ENCODE measurements at regions not wholly inside any gene's neighbourhood (a gene's known extent, or its start where the extent isn't known, plus 50 kb on each side); places are given as distances from the start of the nearest gene placed in this dataset.

DNA sequence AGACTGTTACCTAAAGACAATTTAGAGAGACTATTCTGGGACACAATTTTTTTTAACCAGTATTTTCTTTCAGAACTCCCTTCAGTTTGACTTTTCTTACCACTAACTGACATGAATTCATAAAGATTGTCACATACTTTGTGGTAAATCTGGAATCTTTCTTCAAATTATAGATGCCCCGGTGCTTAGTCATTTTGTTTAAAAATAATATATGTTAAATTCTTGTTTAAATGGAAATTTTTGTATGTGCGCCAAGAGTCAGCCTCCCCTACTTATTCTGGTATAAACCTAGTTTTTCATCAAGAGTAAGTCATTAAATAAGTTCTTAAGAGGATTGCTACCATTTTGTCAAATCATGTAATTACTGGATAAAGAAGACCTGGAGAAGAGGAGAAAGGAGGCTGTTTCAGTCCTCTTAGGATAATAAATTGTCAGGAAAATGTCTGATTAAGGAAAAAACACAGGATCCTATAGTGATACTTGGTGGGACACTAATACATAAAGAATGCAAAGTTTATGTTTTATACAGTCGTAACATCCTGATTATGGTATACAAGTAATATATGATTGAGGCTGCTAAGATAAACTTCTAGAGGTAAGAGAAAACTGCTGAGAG, 424.4 kb downstream of the PMP22 start:
- Histone ChIP-seq H3K27ac (ENCODE audit: low read depth, low read length) (no peak overlapping the region), H3K56ac (ENCODE audit: low read length) (no peak overlapping the region), H3K36me3 (ENCODE audit: control insufficient read depth, insufficient read depth, low read length) (no peaks in the 10 kb centered on the region), H4K5ac (ENCODE audit: low read length) (no peak overlapping the region), H3K79me1 (ENCODE audit: low read length) (no peaks in the 10 kb centered on the region), H3K18ac (ENCODE audit: low read length) (no peak overlapping the region), H2AK5ac (ENCODE audit: low read length) (no peak overlapping the region), H3K4me1 (ENCODE audit: control insufficient read depth, low read depth, low read length) (no peaks in the 10 kb centered on the region), H2BK120ac (ENCODE audit: low read depth, low read length) (no peak overlapping the region), H3K9ac (ENCODE audit: low read length) (no peak overlapping the region), H3K27me3 (ENCODE audit: insufficient read depth, low read length, poor library complexity) (no peaks in the 10 kb centered on the region), H2BK15ac (replicated peaks; ENCODE audit: low read depth) (no peak overlapping the region), H3K79me2 (ENCODE audit: control insufficient read depth, insufficient read depth, low read length) (no peaks in the 10 kb centered on the region), H2BK5ac (ENCODE audit: low read length) (no peak overlapping the region), H4K8ac (ENCODE audit: low read depth, low read length) (no peak overlapping the region), H3K23ac (ENCODE audit: low read length) (no peak overlapping the region), H3K4me3 (ENCODE audit: low read length) (no peak overlapping the region), H3K4me2 (ENCODE audit: low read length) (no peak overlapping the region), H3K4ac (ENCODE audit: low read depth, low read length) (no peak overlapping the region)
- WGBS (ENCODE audit: extremely low coverage, insufficient coverage, low lambda C conversion rate) = no CpG with 5 or more reads among the region's 3 CpGs
- no peak for DNase-seq

GRCh38 chr17:14838567-14838966, 426.6 kb downstream of the PMP22 start:
- H3K4me3 ChIP-seq (ENCODE audit: low read length) = no peak overlapping the region
- no peak overlapping the region for H3K56ac ChIP-seq (ENCODE audit: low read length)
- H2BK5ac ChIP-seq (ENCODE audit: low read length) = no peak overlapping the region
- no CpG with 5 or more reads among the region's 1 CpG for WGBS (ENCODE audit: extremely low coverage, insufficient coverage, low lambda C conversion rate)
- no peak overlapping the region for H2BK120ac ChIP-seq (ENCODE audit: low read depth, low read length)
- H2BK15ac ChIP-seq (replicated peaks; ENCODE audit: low read depth) = no peak overlapping the region
- no peak overlapping the region for H3K4ac ChIP-seq (ENCODE audit: low read depth, low read length)
- H3K18ac ChIP-seq (ENCODE audit: low read length) = no peak overlapping the region
- H3K23ac ChIP-seq (ENCODE audit: low read length) = no peak overlapping the region
- H3K36me3 ChIP-seq (ENCODE audit: control insufficient read depth, insufficient read depth, low read length) = no peaks in the 10 kb centered on the region
- H3K27me3 ChIP-seq (ENCODE audit: insufficient read depth, low read length, poor library complexity) = no peaks in the 10 kb centered on the region
- no peak overlapping the region for H4K5ac ChIP-seq (ENCODE audit: low read length)
- H4K8ac ChIP-seq (ENCODE audit: low read depth, low read length) = no peak overlapping the region
- no peak overlapping the region for H2AK5ac ChIP-seq (ENCODE audit: low read length)
- no peak overlapping the region for H3K27ac ChIP-seq (ENCODE audit: low read depth, low read length)
- no peak overlapping the region for H3K9ac ChIP-seq (ENCODE audit: low read length)
- no peaks in the 10 kb centered on the region for H3K79me2 ChIP-seq (ENCODE audit: control insufficient read depth, insufficient read depth, low read length)
- DNase-seq = no peak
- no peak overlapping the region for H3K4me2 ChIP-seq (ENCODE audit: low read length)
- H3K79me1 ChIP-seq (ENCODE audit: low read length) = no peaks in the 10 kb centered on the region
- no peaks in the 10 kb centered on the region for H3K4me1 ChIP-seq (ENCODE audit: control insufficient read depth, low read depth, low read length)

GRCh38 chr17:14833201-14833785, 431.8 kb downstream of the PMP22 start:
- H3K18ac ChIP-seq (ENCODE audit: low read length) = no peak overlapping the region
- no peak overlapping the region for H2AK5ac ChIP-seq (ENCODE audit: low read length)
- no peaks in the 10 kb centered on the region for H3K79me2 ChIP-seq (ENCODE audit: control insufficient read depth, insufficient read depth, low read length)
- H3K27me3 ChIP-seq (ENCODE audit: insufficient read depth, low read length, poor library complexity) = no peaks in the 10 kb centered on the region
- no CpG with 5 or more reads among the region's 6 CpGs for WGBS (ENCODE audit: extremely low coverage, insufficient coverage, low lambda C conversion rate)
- no peaks in the 10 kb centered on the region for H3K4me1 ChIP-seq (ENCODE audit: control insufficient read depth, low read depth, low read length)
- peak overlapping the region; percentile 51 for H2BK120ac ChIP-seq (ENCODE audit: low read depth, low read length)
- H4K8ac ChIP-seq (ENCODE audit: low read depth, low read length) = no peak overlapping the region
- H3K4me2 ChIP-seq (ENCODE audit: low read length) = no peak overlapping the region
- DNase-seq = no peak
- no peak overlapping the region for H3K27ac ChIP-seq (ENCODE audit: low read depth, low read length)
- no peaks in the 10 kb centered on the region for H3K36me3 ChIP-seq (ENCODE audit: control insufficient read depth, insufficient read depth, low read length)
- H3K23ac ChIP-seq (ENCODE audit: low read length) = no peak overlapping the region
- no peak overlapping the region for H3K9ac ChIP-seq (ENCODE audit: low read length)
- H2BK5ac ChIP-seq (ENCODE audit: low read length) = no peak overlapping the region
- no peak overlapping the region for H4K5ac ChIP-seq (ENCODE audit: low read length)
- H3K56ac ChIP-seq (ENCODE audit: low read length) = no peak overlapping the region
- no peak overlapping the region for H3K4ac ChIP-seq (ENCODE audit: low read depth, low read length)
- H3K79me1 ChIP-seq (ENCODE audit: low read length) = no peaks in the 10 kb centered on the region
- H3K4me3 ChIP-seq (ENCODE audit: low read length) = no peak overlapping the region
- no peak overlapping the region for H2BK15ac ChIP-seq (replicated peaks; ENCODE audit: low read depth)

- H3K23ac ChIP-seq (ENCODE audit: low read length) = no peak overlapping the region
- H2BK15ac ChIP-seq (replicated peaks; ENCODE audit: low read depth) = no peak overlapping the region
- no peaks in the 10 kb centered on the region for H3K27me3 ChIP-seq (ENCODE audit: insufficient read depth, low read length, poor library complexity)
- no peak overlapping the region for H3K4me2 ChIP-seq (ENCODE audit: low read length)
- no peak overlapping the region for H3K18ac ChIP-seq (ENCODE audit: low read length)
- H3K79me2 ChIP-seq (ENCODE audit: control insufficient read depth, insufficient read depth, low read length) = no peaks in the 10 kb centered on the region
- H2BK5ac ChIP-seq (ENCODE audit: low read length) = no peak overlapping the region
- no peak overlapping the region for H2AK5ac ChIP-seq (ENCODE audit: low read length)
- no peak overlapping the region for H3K9ac ChIP-seq (ENCODE audit: low read length)
- no CpG with 5 or more reads among the region's 2 CpGs for WGBS (ENCODE audit: extremely low coverage, insufficient coverage, low lambda C conversion rate)
- H3K4me1 ChIP-seq (ENCODE audit: control insufficient read depth, low read depth, low read length) = no peaks in the 10 kb centered on the region
- H3K27ac ChIP-seq (ENCODE audit: low read depth, low read length) = no peak overlapping the region
- no peak overlapping the region for H4K5ac ChIP-seq (ENCODE audit: low read length)
- no peaks in the 10 kb centered on the region for H3K36me3 ChIP-seq (ENCODE audit: control insufficient read depth, insufficient read depth, low read length)
- H4K8ac ChIP-seq (ENCODE audit: low read depth, low read length) = no peak overlapping the region
- no peak overlapping the region for H3K4ac ChIP-seq (ENCODE audit: low read depth, low read length)
- no peaks in the 10 kb centered on the region for H3K79me1 ChIP-seq (ENCODE audit: low read length)
- H3K4me3 ChIP-seq (ENCODE audit: low read length) = no peak overlapping the region
- H2BK120ac ChIP-seq (ENCODE audit: low read depth, low read length) = no peak overlapping the region
- DNase-seq = no peak
- no peak overlapping the region for H3K56ac ChIP-seq (ENCODE audit: low read length)
Observed at GRCh38 chr17:14831491-14831890, 433.6 kb downstream of the PMP22 start.

GRCh38 chr17:14827396-14827919, 437.7 kb downstream of the PMP22 start:
- no peak overlapping the region for H2BK15ac ChIP-seq (replicated peaks; ENCODE audit: low read depth)
- WGBS (ENCODE audit: extremely low coverage, insufficient coverage, low lambda C conversion rate) = no CpG with 5 or more reads among the region's 6 CpGs
- DNase-seq = no peak
- no peaks in the 10 kb centered on the region for H3K79me2 ChIP-seq (ENCODE audit: control insufficient read depth, insufficient read depth, low read length)
- no peak overlapping the region for H3K18ac ChIP-seq (ENCODE audit: low read length)
- no peak overlapping the region for H3K4ac ChIP-seq (ENCODE audit: low read depth, low read length)
- no peak overlapping the region for H3K4me3 ChIP-seq (ENCODE audit: low read length)
- no peak overlapping the region for H3K27ac ChIP-seq (ENCODE audit: low read depth, low read length)
- no peaks in the 10 kb centered on the region for H3K4me1 ChIP-seq (ENCODE audit: control insufficient read depth, low read depth, low read length)
- H2BK120ac ChIP-seq (ENCODE audit: low read depth, low read length) = no peak overlapping the region
- H4K8ac ChIP-seq (ENCODE audit: low read depth, low read length) = no peak overlapping the region
- H3K79me1 ChIP-seq (ENCODE audit: low read length) = no peaks in the 10 kb centered on the region
- H3K36me3 ChIP-seq (ENCODE audit: control insufficient read depth, insufficient read depth, low read length) = no peaks in the 10 kb centered on the region
- H4K5ac ChIP-seq (ENCODE audit: low read length) = no peak overlapping the region
- H3K4me2 ChIP-seq (ENCODE audit: low read length) = no peak overlapping the region
- H2BK5ac ChIP-seq (ENCODE audit: low read length) = no peak overlapping the region
- no peak overlapping the region for H3K56ac ChIP-seq (ENCODE audit: low read length)
- H2AK5ac ChIP-seq (ENCODE audit: low read length) = no peak overlapping the region
- H3K27me3 ChIP-seq (ENCODE audit: insufficient read depth, low read length, poor library complexity) = no peaks in the 10 kb centered on the region
- no peak overlapping the region for H3K23ac ChIP-seq (ENCODE audit: low read length)
- H3K9ac ChIP-seq (ENCODE audit: low read length) = no peak overlapping the region

GRCh38 chr17:14826358-14826757, 438.8 kb downstream of the PMP22 start:
- Histone ChIP-seq H3K18ac (ENCODE audit: low read length) (no peak overlapping the region), H3K36me3 (ENCODE audit: control insufficient read depth, insufficient read depth, low read length) (no peaks in the 10 kb centered on the region), H3K4me1 (ENCODE audit: control insufficient read depth, low read depth, low read length) (no peaks in the 10 kb centered on the region), H2BK15ac (replicated peaks; ENCODE audit: low read depth) (no peak overlapping the region), H2BK120ac (ENCODE audit: low read depth, low read length) (no peak overlapping the region), H2AK5ac (ENCODE audit: low read length) (no peak overlapping the region), H3K79me1 (ENCODE audit: low read length) (no peaks in the 10 kb centered on the region), H3K4me3 (ENCODE audit: low read length) (no peak overlapping the region), H3K4ac (ENCODE audit: low read depth, low read length) (no peak overlapping the region), H3K79me2 (ENCODE audit: control insufficient read depth, insufficient read depth, low read length) (no peaks in the 10 kb centered on the region), H4K5ac (ENCODE audit: low read length) (no peak overlapping the region), H3K56ac (ENCODE audit: low read length) (no peak overlapping the region), H3K27me3 (ENCODE audit: insufficient read depth, low read length, poor library complexity) (no peaks in the 10 kb centered on the region), H3K4me2 (ENCODE audit: low read length) (no peak overlapping the region), H3K9ac (ENCODE audit: low read length) (no peak overlapping the region), H3K27ac (ENCODE audit: low read depth, low read length) (no peak overlapping the region), H4K8ac (ENCODE audit: low read depth, low read length) (no peak overlapping the region), H2BK5ac (ENCODE audit: low read length) (no peak overlapping the region), H3K23ac (ENCODE audit: low read length) (no peak overlapping the region)
- no CpG with 5 or more reads among the region's 3 CpGs for WGBS (ENCODE audit: extremely low coverage, insufficient coverage, low lambda C conversion rate)
- no peak for DNase-seq

Measured in mesendoderm (in vitro differentiated cells).